HG02870 (cell line): ENCODE measurements at regions not wholly inside any gene's neighbourhood (a gene's known extent, or its start where the extent isn't known, plus 50 kb on each side); places are given as distances from the start of the nearest gene placed in this dataset.

ENCODE experiments used
- ATAC-seq: cut with Tn5 transposase; IDR thresholded peaks from one replicate; pipeline ENCODE4 v1.9.1; 2021; ENCODE audit warnings: mild to moderate bottlenecking, moderate library complexity; ENCODE audit not compliant: unreplicated experiment

- ATAC-seq = no peak
These were observed 56.0 kb downstream of the EN1 start for GRCh38 chr2:118791483-118791882.

- no peak for ATAC-seq
These were observed 60.7 kb downstream of the EN1 start for GRCh38 chr2:118786746-118787145.

- no peak for ATAC-seq
These were observed 62.6 kb downstream of the EN1 start for GRCh38 chr2:118784860-118785259.

GRCh38 chr2:118779362-118779761 lies 68.1 kb downstream of the EN1 start:
- no peak for ATAC-seq

- ATAC-seq = no peak
These were observed 72.9 kb downstream of the EN1 start for GRCh38 chr2:118774458-118775133.

GRCh38 chr2:118773826-118774225 lies 73.6 kb downstream of the EN1 start:
- ATAC-seq = no peak

GRCh38 chr2:118772487-118773200 lies 74.8 kb downstream of the EN1 start:
- ATAC-seq = no peak

- no peak for ATAC-seq
These were observed 77.6 kb downstream of the EN1 start for GRCh38 chr2:118769707-118770400.

- ATAC-seq = no peak
These were observed 80.6 kb downstream of the EN1 start for GRCh38 chr2:118766871-118767270.

GRCh38 chr2:118764855-118765254 lies 82.6 kb downstream of the EN1 start:
- ATAC-seq = no peak

GRCh38 chr2:118763797-118764196 lies 83.7 kb downstream of the EN1 start:
- no peak for ATAC-seq

GRCh38 chr2:118762290-118762689 lies 85.2 kb downstream of the EN1 start:
- ATAC-seq = no peak

- ATAC-seq = no peak
These were observed 85.7 kb downstream of the EN1 start for GRCh38 chr2:118761771-118762170.

GRCh38 chr2:118755901-118756300 lies 91.5 kb downstream of the EN1 start:
- ATAC-seq = no peak

GRCh38 chr2:118755384-118755783 lies 92.1 kb downstream of the EN1 start:
- no peak for ATAC-seq

- no peak for ATAC-seq
These were observed 94.6 kb downstream of the EN1 start for GRCh38 chr2:118752762-118753429.

- ATAC-seq = no peak
These were observed 96.4 kb downstream of the EN1 start for GRCh38 chr2:118750959-118751565.

GRCh38 chr2:118748245-118748885 lies 99.1 kb downstream of the EN1 start:
- no peak for ATAC-seq

GRCh38 chr2:118747637-118748036 lies 99.8 kb downstream of the EN1 start:
- no peak for ATAC-seq

GRCh38 chr2:118747066-118747465 lies 100.4 kb downstream of the EN1 start:
- no peak for ATAC-seq
